ENCODE measurements at regions not wholly inside any gene's neighbourhood (a gene's known extent, or its start where the extent isn't known, plus 50 kb on each side); places are given as distances from the start of the nearest gene placed in this dataset.

GRCh38 chr9:1759771-1760300 is 255.3 kb upstream of the SMARCA2 start:
- H3K9me3 ChIP-seq = no peaks in the 10 kb centered on the region
- TF ChIP-seq CTCF (IDR thresholded peaks at IDR 0.05) = no peak

GRCh38 chr9:1761807-1762206 is 253.3 kb upstream of the SMARCA2 start:
- no peaks in the 10 kb centered on the region for H3K27me3 ChIP-seq
- no peaks in the 10 kb centered on the region for H3K9me3 ChIP-seq
- no peak for TF ChIP-seq CTCF (IDR thresholded peaks at IDR 0.05)
- DNase-seq = no peak
- no peaks in the 10 kb centered on the region for H3K4me1 ChIP-seq
- H3K36me3 ChIP-seq = no peaks in the 10 kb centered on the region
- H3K9ac ChIP-seq (ENCODE audit: low read depth in 2 of 2, low read length in 2 of 2) = no peak overlapping the region
- no peak overlapping the region for H3K4me3 ChIP-seq
- H3K27ac ChIP-seq = no peak overlapping the region
- intact Hi-C loops (cut with DNase I) = no loop called here

More at GRCh38 chr9:1759771-1760300, 255.3 kb upstream of the SMARCA2 start:
- H3K4me3 ChIP-seq = no peak overlapping the region
- no peaks in the 10 kb centered on the region for H3K27me3 ChIP-seq
- no peak overlapping the region for H3K9ac ChIP-seq (ENCODE audit: low read depth in 2 of 2, low read length in 2 of 2)
- DNase-seq = no peak
- H3K4me1 ChIP-seq = no peaks in the 10 kb centered on the region
- no peaks in the 10 kb centered on the region for H3K36me3 ChIP-seq
- no peak overlapping the region for H3K27ac ChIP-seq
- intact Hi-C loops (cut with DNase I) = no loop called here

- DNase-seq = no peak
- no peak overlapping the region for H3K9ac ChIP-seq (ENCODE audit: low read depth in 2 of 2, low read length in 2 of 2)
- no peaks in the 10 kb centered on the region for H3K9me3 ChIP-seq
- TF ChIP-seq CTCF (IDR thresholded peaks at IDR 0.05) = no peak
- H3K4me3 ChIP-seq = no peak overlapping the region
- no peaks in the 10 kb centered on the region for H3K36me3 ChIP-seq
- H3K27ac ChIP-seq = no peak overlapping the region
- intact Hi-C loops (cut with DNase I) = no loop called here
- no peaks in the 10 kb centered on the region for H3K27me3 ChIP-seq
- no peaks in the 10 kb centered on the region for H3K4me1 ChIP-seq
Measured at GRCh38 chr9:1766042-1766441, 249.1 kb upstream of the SMARCA2 start.

GRCh38 chr9:1768561-1768960 is 246.6 kb upstream of the SMARCA2 start:
- Histone ChIP-seq H3K4me1 (no peaks in the 10 kb centered on the region), H3K27ac (no peak overlapping the region), H3K9me3 (no peaks in the 10 kb centered on the region), H3K36me3 (no peaks in the 10 kb centered on the region), H3K4me3 (no peak overlapping the region), H3K27me3 (no peaks in the 10 kb centered on the region), H3K9ac (ENCODE audit: low read depth in 2 of 2, low read length in 2 of 2) (no peak overlapping the region)
- DNase-seq = no peak
- intact Hi-C loops (cut with DNase I) = no loop called here
- TF ChIP-seq CTCF (IDR thresholded peaks at IDR 0.05) = no peak

GRCh38 chr9:1771094-1771789 is 243.9 kb upstream of the SMARCA2 start:
- H3K27me3 ChIP-seq = no peaks in the 10 kb centered on the region
- no peaks in the 10 kb centered on the region for H3K9me3 ChIP-seq
- no peak overlapping the region for H3K4me3 ChIP-seq
- DNase-seq = no peak
- H3K9ac ChIP-seq (ENCODE audit: low read depth in 2 of 2, low read length in 2 of 2) = no peak overlapping the region
- TF ChIP-seq CTCF (IDR thresholded peaks at IDR 0.05) = no peak
- H3K36me3 ChIP-seq = no peaks in the 10 kb centered on the region
- intact Hi-C loops (cut with DNase I) = no loop called here
- H3K27ac ChIP-seq = no peak overlapping the region
- H3K4me1 ChIP-seq = no peaks in the 10 kb centered on the region

All from colonic mucosa (tissue), 4 donors.